IMR-90 (cell line): ENCODE measurements at regions not wholly inside any gene's neighbourhood (a gene's known extent, or its start where the extent isn't known, plus 50 kb on each side); places are given as distances from the start of the nearest gene placed in this dataset.

Experiments
- ATAC-seq: fragments of 200-7000 bp; cut with Tn5 transposase; 2 replicates; pipeline ENCODE4 v1.9.1; 2020; ENCODE audit warnings: low read depth, mild to moderate bottlenecking, moderate library complexity
- BruUV-seq: library from RNA; stranded (reverse); fragments of 400-500 nt; replicated peaks from 2 replicates; lab custom pipeline; 2021; lab: Mats Ljungman, UMichigan
- CTCF ChIA-PET: fragments of 300-600 bp; formaldehyde crosslinking; extraction: SDS; loops from one replicate; lab custom pipeline; 2021; ENCODE audit warnings: antibody characterized with exemption; lab: Yijun Ruan, JAX
- POLR2A ChIA-PET: fragments of 300-600 bp; sonication (Branson Sonifier 250); formaldehyde crosslinking; loops from one replicate; lab custom pipeline; 2022; ENCODE audit warnings: antibody characterized with exemption; ENCODE audit not compliant: unreplicated experiment; lab: Charles Lee
- DNase-seq: peaks from one replicate; pipeline ENCODE4 v3.0.0; 2013
- H2AFZ ChIP-seq: replicated peaks from 2 replicates; pipeline ENCODE3; 2013; ENCODE audit warnings: low read length, mild to moderate bottlenecking; ENCODE audit not compliant: poor library complexity
- H2AK5ac ChIP-seq: 2 replicates; pipeline ENCODE4 v1.6.1; 2013; ENCODE audit warnings: low read depth, low read length, inconsistent platforms
- H2AK9ac ChIP-seq: replicated peaks from 2 replicates; pipeline ENCODE3; 2013; ENCODE audit warnings: mild to moderate bottlenecking, low read depth, low read length, moderate library complexity; ENCODE audit not compliant: poor library complexity
- H2BK120ac ChIP-seq: 2 replicates; pipeline ENCODE4 v1.6.1; 2013; ENCODE audit warnings: low read depth, low read length, inconsistent platforms
- H2BK15ac ChIP-seq: 3 replicates; pipeline ENCODE4 v1.6.1; 2013; ENCODE audit warnings: low read depth, low read length, inconsistent platforms
- H2BK20ac ChIP-seq: 2 replicates; pipeline ENCODE4 v1.6.1; 2013; ENCODE audit warnings: low read depth, mild to moderate bottlenecking, inconsistent platforms, low read length, moderate library complexity
- H2BK5ac ChIP-seq: 2 replicates; pipeline ENCODE4 v1.6.1; 2013; ENCODE audit warnings: mild to moderate bottlenecking, low read depth, low read length, inconsistent platforms; ENCODE audit not compliant: poor library complexity, severe bottlenecking
- H3K14ac ChIP-seq: replicated peaks from 2 replicates; pipeline ENCODE4 v1.6.1; 2013; ENCODE audit warnings: low read depth, low read length, inconsistent platforms
- H3K18ac ChIP-seq: 2 replicates; pipeline ENCODE4 v1.6.1; 2013; ENCODE audit warnings: low read depth, low read length, control low read depth
- H3K23ac ChIP-seq: 2 replicates; pipeline ENCODE4 v1.6.1; 2013; ENCODE audit warnings: low read depth, low read length, inconsistent platforms
- H3K27ac ChIP-seq: 2 replicates; pipeline ENCODE4 v1.5.1; 2013; ENCODE audit warnings: mild to moderate bottlenecking, control low read depth, low read length; ENCODE audit not compliant: insufficient read depth
- H3K27me3 ChIP-seq: 2 replicates; pipeline ENCODE4 v1.6.1; 2013; ENCODE audit warnings: low read length; ENCODE audit not compliant: control insufficient read depth, insufficient read depth
- H3K36me3 ChIP-seq: 2 replicates; pipeline ENCODE4 v1.6.1; 2013; ENCODE audit warnings: low read length, mixed read lengths; ENCODE audit not compliant: control insufficient read depth, insufficient read depth
- H3K4ac ChIP-seq: 2 replicates; pipeline ENCODE4 v1.6.1; 2013; ENCODE audit warnings: low read depth, low read length, inconsistent platforms
- H3K4me1 ChIP-seq: 2 replicates; pipeline ENCODE4 v1.6.1; 2013; ENCODE audit warnings: low read length, mixed read lengths; ENCODE audit not compliant: control insufficient read depth, insufficient read depth
- H3K4me2 ChIP-seq: 2 replicates; pipeline ENCODE4 v1.6.1; 2013; ENCODE audit warnings: low read depth, mild to moderate bottlenecking, control low read depth, low read length, moderate library complexity
- H3K4me3 ChIP-seq: 2 replicates; pipeline ENCODE4 v1.5.1; 2013; ENCODE audit warnings: low read depth, mild to moderate bottlenecking, control low read depth, low read length, moderate library complexity; ENCODE audit not compliant: insufficient read depth
- H3K56ac ChIP-seq: 2 replicates; pipeline ENCODE4 v1.6.1; 2013; ENCODE audit warnings: low read length, inconsistent platforms; ENCODE audit not compliant: insufficient read depth; ENCODE audit errors: extremely low read depth
- H3K79me1 ChIP-seq, 2 experiments: 2 replicates each; pipeline ENCODE4 v1.6.1; 2013; ENCODE audit warnings: low read length in 2 of 2, inconsistent platforms in 1 of 2, low read depth in 1 of 2
- H3K9ac ChIP-seq: 2 replicates; pipeline ENCODE4 v1.6.1; 2013; ENCODE audit warnings: low read depth, low read length, control low read depth
- H3K9me1 ChIP-seq: 2 replicates; pipeline ENCODE4 v1.6.1; 2013; ENCODE audit warnings: low read length, inconsistent platforms; ENCODE audit not compliant: insufficient read depth
- H3K9me3 ChIP-seq: 2 replicates; pipeline ENCODE4 v1.6.1; 2013; ENCODE audit warnings: low read length; ENCODE audit not compliant: control insufficient read depth, insufficient read depth
- H4K20me1 ChIP-seq: 2 replicates; pipeline ENCODE4 v1.6.1; 2013; ENCODE audit warnings: low read length, inconsistent platforms; ENCODE audit not compliant: insufficient read depth
- H4K5ac ChIP-seq: 2 replicates; pipeline ENCODE4 v1.6.1; 2013; ENCODE audit warnings: mild to moderate bottlenecking, low read depth, low read length, control low read depth
- H4K8ac ChIP-seq, 2 experiments: 2 replicates each; pipeline ENCODE4 v1.6.1; 2013; ENCODE audit warnings: low read depth in 2 of 2, low read length in 2 of 2, control low read depth in 1 of 2, inconsistent platforms in 1 of 2
- H4K91ac ChIP-seq: 2 replicates; pipeline ENCODE4 v1.6.1; 2013; ENCODE audit warnings: low read depth, low read length, inconsistent platforms; ENCODE audit not compliant: insufficient read depth
- BHLHE40 ChIP-seq: fragments of 150-350 bp; IDR thresholded peaks from 2 replicates; pipeline ENCODE4 v1.6.1; 2016; ENCODE audit warnings: mild to moderate bottlenecking, low read depth, low read length
- CEBPB ChIP-seq: IDR thresholded peaks from 2 replicates; pipeline ENCODE4 v1.6.1; 2012; ENCODE audit warnings: low read depth, low read length, improper control_type of control experiment
- CHD1 ChIP-seq: IDR thresholded peaks from 2 replicates; pipeline ENCODE4 v1.6.1; 2012; ENCODE audit warnings: low read depth, low read length, improper control_type of control experiment
- CTCF ChIP-seq: conservative IDR thresholded peaks from 2 replicates; pipeline ENCODE4 v1.5.1; 2012; ENCODE audit warnings: mild to moderate bottlenecking, low read depth, low read length, improper control_type of control experiment
- FOS ChIP-seq: fragments of 150-350 bp; IDR thresholded peaks from 2 replicates; pipeline ENCODE4 v1.6.1; 2016; ENCODE audit warnings: low read depth, low read length
- MAFK ChIP-seq: IDR thresholded peaks from 2 replicates; pipeline ENCODE4 v1.6.1; 2012; ENCODE audit warnings: low read depth, low read length, improper control_type of control experiment
- MAZ ChIP-seq: IDR thresholded peaks from 2 replicates; pipeline ENCODE4 v1.6.1; 2012; ENCODE audit warnings: low read depth, mild to moderate bottlenecking, low read length, improper control_type of control experiment, moderate library complexity, borderline replicate concordance
- MXI1 ChIP-seq: IDR thresholded peaks from 2 replicates; pipeline ENCODE4 v1.6.1; 2012; ENCODE audit warnings: low read depth, mild to moderate bottlenecking, low read length, moderate library complexity, borderline replicate concordance
- NFE2L2 ChIP-seq: fragments of 150-350 bp; IDR thresholded peaks from 2 replicates; pipeline ENCODE4 v1.6.1; 2016; ENCODE audit warnings: low read depth, mild to moderate bottlenecking, low read length
- POLR2A ChIP-seq: IDR thresholded peaks from 2 replicates; pipeline ENCODE4 v1.6.1; 2012; ENCODE audit warnings: mild to moderate bottlenecking, low read depth, low read length
- RAD21 ChIP-seq: IDR thresholded peaks from 2 replicates; pipeline ENCODE4 v1.6.1; 2012; ENCODE audit warnings: low read length, improper control_type of control experiment
- RCOR1 ChIP-seq: IDR thresholded peaks from 2 replicates; pipeline ENCODE4 v1.6.1; 2012; ENCODE audit warnings: mild to moderate bottlenecking, low read length, improper control_type of control experiment; ENCODE audit not compliant: insufficient replicate concordance
- RFX5 ChIP-seq: IDR thresholded peaks from 2 replicates; pipeline ENCODE4 v1.8.0; 2012; ENCODE audit warnings: low read depth, mild to moderate bottlenecking, low read length, moderate library complexity
- SMC3 ChIP-seq: fragments of 150-350 bp; IDR thresholded peaks from 2 replicates; pipeline ENCODE4 v1.6.1; 2016; ENCODE audit warnings: low read depth, mild to moderate bottlenecking, antibody characterized with exemption, low read length, moderate library complexity
- USF2 ChIP-seq: fragments of 150-350 bp; IDR thresholded peaks from 2 replicates; pipeline ENCODE4 v1.6.1; 2017; ENCODE audit warnings: mild to moderate bottlenecking, antibody characterized with exemption, low read length, low read depth
- WGBS, 2 experiments: methylation state at CpG; one replicate each; pipeline versions ENCODE4 v1.1.5 to v1.1.7; 2013; ENCODE audit warnings: missing lambda C conversion rate in 2 of 2; ENCODE audit not compliant: insufficient read length in 1 of 2; ENCODE audit errors: extremely low coverage in 2 of 2; 5-methylcytosine and 5-hydroxymethylcytosine counted together
- dilution Hi-C: fragments of 300-500 bp; cut with HindIII; formaldehyde crosslinking; loops from one replicate; pipeline ENCODE4 v1.14.3; 2018; ENCODE audit warnings: low sequenced_read_pairs; ENCODE audit not compliant: unreplicated experiment
- in situ Hi-C: fragments of 300-500 bp; cut with MboI; formaldehyde crosslinking; loops from 3 replicates; pipeline ENCODE4 v1.14.3; 2019; ENCODE audit warnings: low sequenced_read_pairs, inconsistent platforms, mixed read lengths
- intact Hi-C: fragments of 100-400 bp; cut with micrococcal nuclease; formaldehyde crosslinking; loops from 2 replicates; pipeline ENCODE4 v1.10.0; 2022
- TF ChIP-seq, protein P1 (sequence below): fragments of 150-350 bp; IDR thresholded peaks from 2 replicates; pipeline ENCODE4 v1.6.1; 2016; ENCODE audit warnings: low read depth, mild to moderate bottlenecking, low read length, moderate library complexity, borderline replicate concordance

DNA sequence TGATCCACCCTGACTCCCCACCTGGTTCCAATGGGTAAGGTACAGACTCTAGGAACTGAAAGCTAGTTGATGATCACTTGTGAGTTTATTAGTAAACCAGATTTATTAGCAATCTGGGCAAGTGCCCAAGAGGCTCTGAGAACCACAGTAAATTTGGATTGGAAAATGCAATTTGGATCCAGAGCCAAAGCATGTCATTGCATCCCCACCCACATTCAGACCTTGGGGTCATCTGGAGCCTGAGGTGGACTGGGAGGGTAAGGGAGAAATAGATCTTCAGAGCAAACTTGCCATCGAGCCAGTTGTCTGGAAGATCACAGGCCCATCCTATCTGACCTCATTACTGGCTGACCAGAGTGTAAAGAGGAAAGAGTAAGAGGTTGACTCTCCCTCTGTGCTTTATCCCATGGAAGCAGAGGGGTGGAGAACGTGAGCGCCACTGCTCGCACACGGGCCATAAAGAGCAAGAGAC is 78.7 kb upstream of the RASGEF1B start:
- Histone ChIP-seq H2BK120ac (no peak overlapping the region), H3K36me3 (no peaks in the 10 kb centered on the region), H2AK9ac (no peak overlapping the region), H3K27ac (no peak overlapping the region), H3K4ac (no peak overlapping the region), H4K20me1 (no peaks in the 10 kb centered on the region), H2AFZ (no peak overlapping the region), H3K56ac (no peak overlapping the region), H3K14ac (no peak overlapping the region), H3K23ac (no peak overlapping the region), H2AK5ac (no peak overlapping the region), H4K91ac (no peak overlapping the region), H3K27me3 (peaks cover 1% of the 10 kb centered on the region; the same call in 1 of the 2 replicates), H3K9me3 (no peaks in the 10 kb centered on the region), H2BK5ac (no peak overlapping the region), H4K8ac (no peak overlapping the region), H2BK20ac (no peak overlapping the region), H3K4me3 (no peak overlapping the region), H3K4me1 (no peaks in the 10 kb centered on the region), H3K4me2 (no peak overlapping the region), H3K9me1 (no peaks in the 10 kb centered on the region), H2BK15ac (no peak overlapping the region), H3K9ac (no peak overlapping the region), H4K5ac (no peak overlapping the region), H3K18ac (no peak overlapping the region), H3K79me1 (no peaks in the 10 kb centered on the region)
- DNase-seq (no peak), ATAC-seq (no peak)
- TF ChIP-seq MXI1 (no peak), SMC3 (no peak), USF2 (no peak), NFE2L2 (no peak), RFX5 (no peak), FOS (no peak), RAD21 (no peak), MAZ (no peak), POLR2A (no peak), CTCF (no peak), MAFK (no peak), CEBPB (no peak), CHD1 (no peak), RCOR1 (no peak), BHLHE40 (no peak)
- TF ChIP-seq, protein P1, sequence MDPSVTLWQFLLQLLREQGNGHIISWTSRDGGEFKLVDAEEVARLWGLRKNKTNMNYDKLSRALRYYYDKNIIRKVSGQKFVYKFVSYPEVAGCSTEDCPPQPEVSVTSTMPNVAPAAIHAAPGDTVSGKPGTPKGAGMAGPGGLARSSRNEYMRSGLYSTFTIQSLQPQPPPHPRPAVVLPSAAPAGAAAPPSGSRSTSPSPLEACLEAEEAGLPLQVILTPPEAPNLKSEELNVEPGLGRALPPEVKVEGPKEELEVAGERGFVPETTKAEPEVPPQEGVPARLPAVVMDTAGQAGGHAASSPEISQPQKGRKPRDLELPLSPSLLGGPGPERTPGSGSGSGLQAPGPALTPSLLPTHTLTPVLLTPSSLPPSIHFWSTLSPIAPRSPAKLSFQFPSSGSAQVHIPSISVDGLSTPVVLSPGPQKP: no peak
- dilution Hi-C loops (no loop called here), in situ Hi-C loops (no loop called here), intact Hi-C loops (no loop called here)
- BruUV-seq: no TSS peak
- ChIA-PET CTCF (no interaction called here), POLR2A (no interaction called here)
- WGBS, 2 experiments: 0% methylated on average over 1 of the region's 5 CpGs; no CpG with 5 or more reads in 1 of the 2 experiments
